A673 (cell line): ENCODE measurements at regions not wholly inside any gene's neighbourhood (a gene's known extent, or its start where the extent isn't known, plus 50 kb on each side); places are given as distances from the start of the nearest gene placed in this dataset.

Experiments used
- BruUV-seq: library from RNA; stranded (reverse); fragments of 400-500 nt; replicated peaks from 2 replicates; lab custom pipeline; 2021; lab: Mats Ljungman, UMichigan
- CTCF ChIA-PET: fragments of 300-600 bp; sonication (Branson Sonifier 250); formaldehyde crosslinking; loops from one replicate; lab custom pipeline; 2022; ENCODE audit warnings: antibody characterized with exemption; lab: Charles Lee
- POLR2A ChIA-PET: fragments of 300-600 bp; sonication (Branson Sonifier 250); formaldehyde crosslinking; loops from one replicate; lab custom pipeline; 2022; ENCODE audit warnings: antibody characterized with exemption; ENCODE audit not compliant: low non-redundant PET; lab: Charles Lee
- DNase-seq: peaks from one replicate; pipeline ENCODE4 v3.0.0-alpha.2; 2015; ENCODE audit warnings: low spot score
- H3K27ac ChIP-seq: fragments of 200-600 bp; sonication (generic); 2 replicates; pipeline ENCODE4 v1.5.1; 2016; ENCODE audit warnings: mixed run types, low read depth, mild to moderate bottlenecking, mixed read lengths, antibody characterized with exemption, low read length; ENCODE audit not compliant: poor library complexity, severe bottlenecking
- H3K27me3 ChIP-seq: fragments of 200-600 bp; sonication (generic); replicated peaks from 2 replicates; pipeline ENCODE4 v1.6.1; 2017; ENCODE audit warnings: mixed run types, low read depth, mild to moderate bottlenecking, mixed read lengths, antibody characterized with exemption, low read length; ENCODE audit not compliant: insufficient read depth, poor library complexity
- H3K36me3 ChIP-seq: fragments of 200-600 bp; sonication (generic); 2 replicates; pipeline ENCODE4 v1.6.1; 2016; ENCODE audit warnings: mixed run types, mild to moderate bottlenecking, mixed read lengths, antibody characterized with exemption, low read length; ENCODE audit not compliant: insufficient read depth, poor library complexity, severe bottlenecking
- H3K4me1 ChIP-seq: fragments of 200-600 bp; sonication (generic); 2 replicates; pipeline ENCODE4 v1.6.1; 2017; ENCODE audit warnings: mixed run types, mild to moderate bottlenecking, mixed read lengths, antibody characterized with exemption, low read length; ENCODE audit not compliant: insufficient read depth, poor library complexity, severe bottlenecking
- H3K4me3 ChIP-seq: fragments of 200-600 bp; sonication (generic); 2 replicates; pipeline ENCODE4 v1.5.1; 2016; ENCODE audit warnings: low read depth, mixed run types, mild to moderate bottlenecking, mixed read lengths, low read length; ENCODE audit not compliant: poor library complexity, severe bottlenecking
- H3K9me3 ChIP-seq: fragments of 200-600 bp; sonication (generic); 2 replicates; pipeline ENCODE4 v1.6.1; 2016; ENCODE audit warnings: mixed run types, low read depth, mild to moderate bottlenecking, mixed read lengths, antibody characterized with exemption, low read length; ENCODE audit not compliant: poor library complexity, severe bottlenecking
- CTCF ChIP-seq: fragments of 300-800, 200-600 bp; sonication (generic); conservative IDR thresholded peaks from 2 replicates; pipeline ENCODE4 v1.5.1; 2017; ENCODE audit warnings: low read depth, mild to moderate bottlenecking, antibody characterized with exemption, low read length, moderate library complexity, mixed read lengths
- EZH2 ChIP-seq: fragments of 200-600 bp; sonication (generic); IDR thresholded peaks from 2 replicates; pipeline ENCODE4 v1.6.1; 2017; ENCODE audit warnings: borderline replicate concordance, low read depth, mild to moderate bottlenecking, mixed read lengths, antibody characterized with exemption, low read length; ENCODE audit not compliant: poor library complexity, severe bottlenecking
- intact Hi-C: fragments of 100-400 bp; cut with micrococcal nuclease; formaldehyde crosslinking; loops from one replicate; pipeline ENCODE4 v1.10.0; 2022; ENCODE audit not compliant: unreplicated experiment

- TF ChIP-seq EZH2 (no peak), CTCF (no peak)
- Histone ChIP-seq H3K4me3 (no peak overlapping the region), H3K27ac (no peak overlapping the region), H3K27me3 (no peaks in the 10 kb centered on the region), H3K9me3 (no peaks in the 10 kb centered on the region), H3K36me3 (no peaks in the 10 kb centered on the region), H3K4me1 (no peaks in the 10 kb centered on the region)
- no peak for DNase-seq
- POLR2A ChIA-PET = no interaction called here
- intact Hi-C loops = no loop called here
- CTCF ChIA-PET = no interaction called here
- no TSS peak for BruUV-seq
Observed at GRCh38 chr3:124577494-124578167, 152.6 kb upstream of the UMPS start.

DNA sequence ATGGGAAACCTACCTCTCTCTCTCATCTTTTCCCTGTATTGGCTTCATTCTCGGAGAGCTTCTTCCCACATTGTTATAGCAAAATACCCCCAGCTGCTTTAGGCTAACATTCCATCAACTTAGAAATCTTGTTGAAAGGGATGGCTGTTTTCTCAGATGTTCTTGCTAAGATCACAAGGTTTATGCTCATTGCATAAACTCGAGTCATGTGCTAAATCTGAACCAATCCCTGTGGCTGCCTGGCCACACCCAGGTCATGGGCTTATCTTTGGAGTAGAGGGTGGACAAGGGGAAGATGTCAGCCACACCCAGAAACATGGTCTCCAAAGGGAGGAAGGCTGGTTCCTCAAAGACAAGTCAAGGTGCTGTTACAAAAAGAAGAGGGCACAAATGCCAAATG lies 150.6 kb upstream of the UMPS start:
- no peak overlapping the region for H3K27ac ChIP-seq
- no peaks in the 10 kb centered on the region for H3K27me3 ChIP-seq
- H3K9me3 ChIP-seq = no peaks in the 10 kb centered on the region
- DNase-seq = no peak
- no TSS peak for BruUV-seq
- no peaks in the 10 kb centered on the region for H3K36me3 ChIP-seq
- POLR2A ChIA-PET = no interaction called here
- intact Hi-C loops = no loop called here
- H3K4me1 ChIP-seq = no peaks in the 10 kb centered on the region
- no peak overlapping the region for H3K4me3 ChIP-seq
- TF ChIP-seq EZH2 (no peak), CTCF (no peak)
- CTCF ChIA-PET = no interaction called here

GRCh38 chr3:124582196-124582595 lies 148.1 kb upstream of the UMPS start:
- Histone ChIP-seq H3K4me1 (peaks cover 22% of the 10 kb centered on the region), H3K9me3 (no peaks in the 10 kb centered on the region), H3K27me3 (no peaks in the 10 kb centered on the region), H3K36me3 (no peaks in the 10 kb centered on the region), H3K4me3 (no peak overlapping the region), H3K27ac (no peak overlapping the region)
- POLR2A ChIA-PET = no interaction called here
- BruUV-seq = no TSS peak
- TF ChIP-seq CTCF (no peak), EZH2 (no peak)
- CTCF ChIA-PET = interaction anchor here (0.7 kb wide), 1 partner anchor 319 kb away, joined by 3 read pairs; no protein-coding TSS in a partner anchor
- intact Hi-C loops = no loop called here
- no peak for DNase-seq
